ENCODE measurements at regions not wholly inside any gene's neighbourhood (a gene's known extent, or its start where the extent isn't known, plus 50 kb on each side); places are given as distances from the start of the nearest gene placed in this dataset.

- ATAC-seq (no peak), DNase-seq (no peak)
- intact Hi-C loops (cut with micrococcal nuclease): no loop called here
Measured at GRCh38 chr11:11057472-11057854, 199.6 kb upstream of the ZBED5 start.

DNA sequence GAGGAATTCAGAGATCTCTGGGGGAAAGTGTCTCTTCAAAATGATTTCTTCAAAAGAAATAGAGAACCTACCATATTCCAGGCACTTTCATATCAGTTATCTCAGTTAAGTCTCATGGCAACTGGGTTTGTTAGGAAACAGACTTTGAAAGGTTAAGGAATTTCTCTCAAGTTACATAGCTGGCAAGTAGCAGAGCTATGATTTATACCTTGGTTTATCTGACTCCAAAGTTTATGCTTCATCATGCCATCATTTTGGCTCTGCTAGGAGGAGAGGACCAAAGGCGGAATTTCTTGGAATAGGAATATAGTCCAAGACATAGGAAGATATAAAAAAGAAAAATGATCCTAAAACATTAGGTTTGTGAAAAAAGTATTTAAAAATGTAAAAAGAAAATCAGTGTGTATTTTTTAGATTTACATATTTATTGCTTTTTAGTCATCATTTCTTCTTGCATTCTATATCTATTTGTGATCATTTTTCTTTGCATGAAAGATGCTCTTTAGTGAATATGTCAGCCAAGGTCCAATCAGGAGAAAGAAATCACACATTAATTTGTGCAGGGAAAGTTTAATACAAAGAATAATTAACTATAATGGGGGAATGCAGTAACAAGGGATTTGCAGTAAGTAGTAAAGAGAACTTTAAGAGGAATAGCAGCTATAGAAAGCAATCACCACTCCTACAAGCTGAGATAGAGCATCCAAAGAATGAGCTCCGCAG, 199.1 kb upstream of the ZBED5 start:
- intact Hi-C loops (cut with micrococcal nuclease): no loop called here
- no peak for ATAC-seq
- no peak for DNase-seq

DNA sequence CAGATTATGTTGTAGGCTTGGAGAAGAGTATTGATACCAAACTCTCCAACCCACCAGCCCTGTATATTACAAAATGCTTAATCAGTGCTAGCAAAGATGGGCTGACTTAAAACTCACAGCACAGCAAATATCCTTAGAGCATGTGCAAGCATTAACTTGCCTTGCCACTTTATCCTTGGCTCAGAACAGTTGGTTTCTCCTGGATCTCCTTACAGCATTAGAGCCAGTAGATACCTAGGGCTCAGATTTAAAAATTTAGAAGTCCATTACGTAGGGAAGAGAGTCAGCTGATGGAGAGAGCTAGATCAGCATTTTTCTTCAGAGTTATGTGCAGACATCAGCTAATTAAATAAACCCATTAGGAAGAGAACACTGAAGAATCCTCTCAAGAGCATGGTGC, 198.5 kb upstream of the ZBED5 start:
- no peak for DNase-seq
- no peak for ATAC-seq
- intact Hi-C loops (cut with micrococcal nuclease): no loop called here

DNA sequence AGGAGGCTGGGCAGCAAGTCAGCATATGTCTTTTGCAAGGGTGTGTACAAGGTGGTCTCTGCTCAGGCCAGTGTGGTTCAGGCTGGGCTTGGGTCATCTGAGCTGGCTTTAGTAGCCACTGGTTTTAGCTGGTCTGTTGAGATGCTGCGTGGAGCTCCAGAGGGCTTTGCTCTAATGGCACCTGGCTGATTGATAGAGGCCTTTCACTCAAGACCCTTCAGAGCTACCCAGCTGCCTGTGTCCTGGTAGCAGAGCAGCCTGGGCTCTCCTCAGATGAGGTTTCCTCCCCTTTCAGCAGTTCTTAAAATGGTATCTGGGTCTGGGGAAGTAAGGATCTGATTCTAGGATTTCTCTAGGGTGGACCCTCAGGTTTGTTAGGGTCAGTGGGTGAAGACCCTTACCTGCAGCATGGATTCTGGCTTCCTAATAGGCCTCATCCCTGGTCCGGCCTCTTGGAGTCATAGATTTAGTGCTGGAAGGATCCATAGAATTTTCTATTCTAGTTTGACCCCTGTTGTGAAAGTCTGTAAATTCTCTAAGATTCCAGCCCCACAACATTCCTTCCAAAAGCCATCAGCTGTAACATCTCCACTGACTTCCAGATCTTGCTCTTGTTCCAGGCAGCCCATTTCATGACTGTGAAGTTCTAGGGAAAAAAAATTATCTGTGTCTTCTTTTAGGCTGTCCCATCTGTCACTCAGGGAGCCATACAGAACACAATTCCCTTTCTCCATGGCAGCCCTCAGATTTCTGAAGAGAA, 190.2 kb upstream of the ZBED5 start:
- DNase-seq: no peak
- intact Hi-C loops (cut with micrococcal nuclease): no loop called here
- ATAC-seq: no peak

DNA sequence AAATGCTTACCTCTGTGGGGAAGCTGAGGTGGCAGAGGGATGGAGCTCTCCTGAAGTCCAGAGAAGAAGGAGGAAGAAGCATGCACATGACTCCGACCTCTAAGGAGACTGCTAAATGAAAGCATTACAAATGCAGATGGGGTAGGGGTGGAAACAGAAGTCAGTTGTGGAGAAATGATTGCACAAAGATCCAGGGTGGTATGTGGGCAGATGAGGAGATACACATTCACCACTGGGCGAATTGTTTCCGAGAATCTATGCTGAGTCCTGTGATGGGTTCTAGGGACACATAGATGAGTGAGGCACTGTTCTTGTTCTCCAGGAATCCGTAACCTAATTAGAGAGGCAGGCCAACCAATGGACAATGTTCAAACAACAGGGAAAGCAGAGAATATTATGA, 188.9 kb upstream of the ZBED5 start:
- intact Hi-C loops (cut with micrococcal nuclease): no loop called here
- DNase-seq (no peak), ATAC-seq (no peak)

GRCh38 chr11:11045156-11045930, 187.5 kb upstream of the ZBED5 start:
- intact Hi-C loops (cut with micrococcal nuclease): no loop called here
- ATAC-seq (no peak), DNase-seq (no peak)

- DNase-seq: no peak
- intact Hi-C loops (cut with micrococcal nuclease): no loop called here
- no peak for ATAC-seq
Measured at GRCh38 chr11:11044137-11044855, 186.4 kb upstream of the ZBED5 start.

DNA sequence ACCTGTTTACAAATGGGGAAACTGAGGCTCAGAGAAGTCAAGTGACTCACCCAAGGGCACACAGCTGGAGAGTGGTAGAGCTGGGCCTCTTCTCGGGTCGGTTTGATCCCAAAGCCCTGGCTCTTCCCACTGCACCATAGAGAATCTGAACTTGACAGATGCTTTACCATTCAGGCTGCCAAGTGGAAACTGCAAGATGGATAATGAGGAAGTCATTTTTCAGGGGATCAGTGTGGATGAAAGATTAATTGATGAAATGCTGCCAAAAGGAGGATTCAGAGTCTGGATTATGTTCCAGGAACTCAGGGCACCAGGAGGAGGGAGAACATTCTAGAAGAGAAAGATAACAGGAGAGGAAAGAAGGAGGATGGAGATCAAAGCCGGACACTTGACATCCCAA, 185.9 kb upstream of the ZBED5 start:
- intact Hi-C loops (cut with micrococcal nuclease): no loop called here
- ATAC-seq: no peak
- DNase-seq: no peak

DNA sequence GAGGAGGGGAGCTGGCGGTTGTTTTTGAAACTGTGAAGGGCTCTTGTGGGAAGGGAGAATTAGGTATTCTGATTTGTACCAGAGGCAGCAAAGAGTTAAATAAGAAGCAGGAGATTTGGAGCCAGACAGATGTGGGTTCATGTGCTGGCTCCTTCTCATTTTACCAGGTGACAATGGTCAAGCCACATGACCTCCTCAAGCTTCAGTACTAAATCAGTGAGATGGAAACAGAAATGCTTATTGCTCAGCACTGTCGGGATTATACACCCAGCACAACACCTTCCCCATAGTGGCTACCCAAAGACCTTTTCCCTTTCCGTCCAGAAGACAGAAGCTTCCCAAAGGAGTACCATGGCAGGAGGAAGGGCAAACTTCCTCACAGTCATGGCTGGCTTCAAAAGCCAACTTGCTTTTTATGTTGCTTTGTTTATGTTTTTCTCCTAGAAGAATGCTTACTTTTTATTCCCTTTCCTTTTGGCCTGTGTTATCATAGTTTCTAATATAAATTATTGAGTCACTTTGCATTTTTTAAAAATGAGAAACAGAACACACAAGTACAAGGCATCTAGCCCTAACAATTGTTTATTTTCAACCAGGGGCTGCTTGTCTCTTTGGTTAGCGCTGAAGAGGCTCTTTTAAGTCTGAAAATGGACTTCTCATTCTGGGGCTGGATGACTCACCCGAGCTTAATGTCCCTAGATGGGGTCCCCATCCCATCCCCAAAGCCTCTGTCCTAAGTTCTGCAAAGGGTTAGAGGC, 181.5 kb upstream of the ZBED5 start:
- no peak for DNase-seq
- intact Hi-C loops (cut with micrococcal nuclease): loop anchor here (5.0 kb wide), 1 partner anchor 748 kb away; no protein-coding TSS in a partner anchor

GRCh38 chr11:11038782-11039181, 180.9 kb upstream of the ZBED5 start:
- intact Hi-C loops (cut with micrococcal nuclease): loop anchor here (5.0 kb wide), 1 partner anchor 749 kb away; no protein-coding TSS in a partner anchor
- DNase-seq (no peak), ATAC-seq (no peak)

More for the DNA sequence above, 181.5 kb upstream of the ZBED5 start:
- no peak for ATAC-seq

DNA sequence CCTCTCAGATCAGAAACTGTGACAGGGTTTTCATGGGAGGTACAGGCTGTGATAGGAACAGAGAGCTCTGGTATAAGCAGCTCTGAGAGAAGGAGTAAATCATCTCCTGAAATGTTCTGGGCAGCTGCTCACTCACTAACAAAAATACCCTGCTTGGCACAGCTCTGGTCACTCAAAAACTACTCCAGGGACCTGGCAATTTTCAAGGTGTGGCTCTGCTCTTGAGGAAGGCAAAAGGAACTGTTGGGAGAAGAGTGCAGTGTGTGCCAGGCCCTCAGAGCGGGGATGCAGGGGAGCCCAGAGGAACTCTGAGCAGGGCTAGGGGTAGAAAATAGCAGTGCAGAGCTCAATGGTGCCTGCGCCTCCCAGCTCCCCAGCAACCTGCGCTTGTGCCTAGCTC, 180.5 kb upstream of the ZBED5 start:
- intact Hi-C loops (cut with micrococcal nuclease): loop anchor here (5.0 kb wide), 1 partner anchor 749 kb away; no protein-coding TSS in a partner anchor
- DNase-seq (no peak), ATAC-seq (peak; percentile 27)

DNA sequence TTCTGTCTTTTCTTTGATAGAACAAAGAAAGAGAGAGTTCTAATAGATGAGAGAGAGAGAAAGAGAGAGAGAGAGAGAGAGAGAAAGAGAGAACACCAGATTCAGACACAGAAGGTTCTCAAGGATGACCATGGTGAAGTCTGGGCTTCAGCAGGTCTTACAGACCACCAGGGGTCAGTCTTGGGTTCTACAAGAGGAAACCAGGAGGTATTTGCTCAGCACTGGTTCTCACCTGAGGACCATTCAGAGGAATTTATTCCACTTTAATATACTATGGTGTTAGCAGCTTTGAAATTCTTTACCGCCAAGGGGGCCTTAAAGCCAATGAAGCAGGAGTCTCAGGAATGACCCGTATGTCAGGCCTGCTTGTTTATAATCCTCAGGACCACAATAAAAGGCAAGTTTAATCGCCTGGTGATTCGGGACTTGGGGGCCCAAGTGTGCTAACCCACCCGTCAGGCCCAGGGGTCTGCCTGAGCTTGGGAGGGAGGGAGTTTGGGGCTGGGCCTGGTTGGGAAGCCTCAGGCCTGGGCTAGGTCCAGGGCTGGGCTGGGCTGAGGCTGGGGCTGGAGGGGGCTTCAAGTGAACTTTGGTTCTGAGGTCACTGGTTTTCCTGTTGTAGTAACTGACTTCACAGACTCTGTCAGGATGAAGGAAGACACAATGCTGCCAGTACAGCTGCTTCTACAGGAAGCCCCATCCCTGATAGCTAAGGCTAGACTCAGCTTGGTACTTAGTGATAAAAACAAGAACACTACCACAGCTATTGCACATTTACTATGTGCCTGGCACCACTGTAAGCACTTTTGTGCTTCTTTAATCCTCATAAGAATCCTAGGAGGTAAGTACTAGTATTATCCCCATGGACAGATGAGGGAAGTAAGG, 179.2 kb upstream of the ZBED5 start:
- ATAC-seq (peak; percentile 87), DNase-seq (no peak)
- intact Hi-C loops (cut with micrococcal nuclease): loop anchor here (5.0 kb wide), 1 partner anchor 750 kb away; no protein-coding TSS in a partner anchor

DNA sequence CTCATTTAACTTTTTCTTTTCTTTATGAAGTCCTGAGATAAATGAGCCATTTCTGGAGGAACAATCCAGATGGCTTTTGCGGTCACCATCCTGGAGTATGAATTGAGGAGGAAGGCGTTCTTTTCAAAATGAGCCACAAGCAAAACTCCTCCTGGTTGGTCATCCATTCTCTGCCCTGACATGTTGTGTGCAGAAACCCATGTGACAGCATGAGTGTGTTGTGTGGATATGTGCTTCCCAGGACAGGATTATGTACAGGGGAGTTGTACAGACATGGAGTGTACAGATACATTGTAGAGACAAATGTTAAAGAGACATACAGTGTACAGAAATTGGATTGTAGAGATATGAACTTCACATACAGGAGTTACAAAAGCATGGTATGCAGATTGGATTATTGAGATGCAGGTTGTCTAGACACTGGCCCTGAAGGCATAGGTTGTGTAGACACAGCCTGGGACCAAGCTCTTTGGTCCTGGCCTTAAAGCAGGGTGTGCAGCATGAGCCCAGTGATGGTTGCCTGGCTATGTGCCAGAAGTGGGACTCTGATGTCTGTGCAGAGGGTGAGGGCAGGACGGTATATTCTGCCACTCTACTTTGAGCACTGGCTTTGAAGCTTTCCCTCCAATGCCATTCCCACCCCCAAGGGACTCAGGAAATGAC, 178.5 kb upstream of the ZBED5 start:
- ATAC-seq (peak; percentile 13), DNase-seq (no peak)
- intact Hi-C loops (cut with micrococcal nuclease): loop anchor here (5.0 kb wide), 1 partner anchor 751 kb away; no protein-coding TSS in a partner anchor

- ATAC-seq: no peak
- DNase-seq: no peak
- intact Hi-C loops (cut with micrococcal nuclease): loop anchor here (5.0 kb wide), 1 partner anchor 752 kb away; no protein-coding TSS in a partner anchor
Measured at GRCh38 chr11:11035331-11035730, 177.5 kb upstream of the ZBED5 start.

DNA sequence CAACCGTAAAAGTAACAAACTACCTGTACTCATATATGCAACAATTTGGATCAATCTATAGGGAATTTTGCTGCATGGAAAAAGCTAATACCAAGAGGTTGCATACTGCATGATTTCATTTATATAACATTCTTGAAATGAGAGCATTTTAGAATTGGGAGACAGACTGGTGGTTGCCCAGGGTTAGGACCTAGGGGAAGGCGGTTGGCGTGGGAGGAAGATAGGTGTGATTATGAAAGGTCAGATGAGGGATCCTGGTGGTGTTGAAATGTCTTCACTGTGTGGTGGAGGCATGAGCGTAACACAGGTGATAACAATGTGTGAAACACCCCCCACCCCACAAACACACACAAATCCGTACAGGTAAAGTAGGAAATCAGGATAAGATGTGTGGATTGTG, 176.6 kb upstream of the ZBED5 start:
- no peak for ATAC-seq
- no peak for DNase-seq

GRCh38 chr11:11032066-11032465, 174.2 kb upstream of the ZBED5 start:
- no peak for DNase-seq
- intact Hi-C loops (cut with micrococcal nuclease): no loop called here
- ATAC-seq: no peak

More for the DNA sequence above, 176.6 kb upstream of the ZBED5 start:
- intact Hi-C loops (cut with micrococcal nuclease): no loop called here

DNA sequence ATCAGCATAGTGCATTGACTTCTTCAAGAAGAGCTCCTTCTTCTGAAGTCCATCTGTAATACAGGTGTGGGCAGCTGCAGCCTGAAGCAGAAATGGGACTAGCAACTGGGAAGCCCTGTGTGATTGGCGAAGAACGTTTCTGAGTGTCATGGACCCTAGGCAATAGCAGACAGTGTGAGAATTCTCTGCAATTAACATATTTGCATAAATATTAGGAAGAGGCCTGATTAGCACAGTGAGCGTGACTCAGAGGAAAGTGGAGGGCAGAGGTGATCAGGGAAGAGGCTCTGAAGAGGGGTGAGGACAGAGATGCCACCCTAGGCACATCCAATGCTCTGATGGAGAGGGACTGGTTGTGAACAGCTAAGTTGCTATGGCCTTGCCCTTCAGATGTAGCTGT, 171.2 kb upstream of the ZBED5 start:
- DNase-seq: no peak
- intact Hi-C loops (cut with micrococcal nuclease): loop anchor here (10.0 kb wide), 1 partner anchor 234 kb away; no protein-coding TSS in a partner anchor
- no peak for ATAC-seq

All from left ventricle myocardium superior (tissue), 1 donor.